ENCODE measurements at regions not wholly inside any gene's neighbourhood (a gene's known extent, or its start where the extent isn't known, plus 50 kb on each side); places are given as distances from the start of the nearest gene placed in this dataset.

DNA sequence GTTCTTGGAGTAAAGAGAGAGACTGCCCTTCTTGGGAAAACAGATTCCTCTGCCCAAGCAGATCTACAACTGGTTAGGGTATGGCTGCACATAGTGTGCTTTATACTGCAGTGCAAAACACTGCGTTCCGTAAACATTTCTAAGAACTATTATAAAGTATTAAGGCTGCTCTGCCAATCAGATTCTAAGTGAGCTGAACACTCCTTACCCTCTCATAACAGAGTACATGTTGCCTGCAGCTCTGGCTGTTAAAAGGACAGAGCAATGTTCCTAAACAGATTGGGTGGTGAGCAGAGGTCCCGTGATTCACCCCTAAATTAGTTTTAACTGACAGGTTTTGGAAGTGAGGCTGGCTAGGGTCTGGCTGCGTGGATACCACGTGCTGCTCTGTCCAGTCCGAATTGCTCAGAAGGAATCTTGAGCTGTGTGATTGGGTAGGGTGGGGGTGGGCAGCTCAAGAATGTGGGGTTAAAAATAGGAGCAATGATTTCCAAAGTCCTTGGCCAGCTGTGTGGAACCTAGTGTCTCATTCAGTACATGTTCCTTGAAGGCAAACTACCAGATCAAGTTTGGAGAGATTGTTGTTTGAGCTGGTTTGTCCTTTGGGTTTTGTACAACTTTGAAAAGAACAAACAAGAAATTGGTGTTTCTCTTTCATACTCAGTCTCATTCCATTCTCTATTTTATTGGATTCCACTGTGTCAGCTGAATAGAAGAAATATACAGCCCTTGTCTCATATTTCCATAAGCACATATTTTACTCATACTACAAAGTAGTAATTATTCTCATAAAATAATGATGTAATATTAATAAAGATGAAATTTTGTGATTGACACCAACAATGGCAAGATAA is 497.6 kb upstream of the CD180 start:
- peak overlapping the region in 3 of 21 experiments; percentile 5 to 24 (median 18) for H3K27ac ChIP-seq
- no peak overlapping the region for H3K4me3 ChIP-seq

DNA sequence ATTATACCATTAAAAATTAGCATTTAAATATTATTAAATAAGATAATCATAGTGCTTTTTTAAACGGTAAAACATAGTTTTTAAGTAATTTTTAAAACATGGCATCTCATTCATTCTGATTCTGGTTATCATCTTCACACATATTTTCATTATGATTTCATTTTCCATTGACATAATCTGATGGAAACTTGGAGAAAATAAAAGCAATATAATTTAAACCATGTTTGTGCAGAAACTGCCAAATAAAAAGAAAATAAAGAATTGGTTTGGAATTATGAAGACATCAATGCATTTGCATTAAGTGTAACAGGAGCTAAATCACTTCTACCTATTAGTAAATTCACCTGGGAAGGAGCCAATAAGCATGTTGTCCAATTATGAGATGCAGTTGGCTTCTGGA is 490.1 kb upstream of the CD180 start:
- H3K27ac ChIP-seq = no peak overlapping the region
- H3K4me3 ChIP-seq = no peak overlapping the region

DNA sequence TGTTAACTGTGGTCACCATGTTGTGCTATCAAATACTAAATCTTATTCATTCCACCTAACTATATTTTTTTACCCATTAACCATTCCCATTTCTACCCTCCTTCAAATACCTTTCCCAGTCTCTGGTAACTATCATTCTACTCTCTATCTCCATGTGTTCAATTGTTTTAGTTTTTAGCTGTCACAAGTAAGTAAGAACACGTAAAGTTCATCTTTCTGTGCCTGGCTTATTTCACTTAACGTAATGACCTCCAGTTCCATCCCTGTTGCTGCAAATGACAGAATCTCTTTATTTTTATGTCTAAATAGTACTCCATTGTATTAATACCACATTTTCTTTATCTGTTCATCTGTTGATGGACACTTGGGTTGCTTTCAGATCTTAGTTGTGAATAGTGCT is 485.1 kb upstream of the CD180 start:
- no peak overlapping the region for H3K27ac ChIP-seq
- H3K4me3 ChIP-seq = no peak overlapping the region

DNA sequence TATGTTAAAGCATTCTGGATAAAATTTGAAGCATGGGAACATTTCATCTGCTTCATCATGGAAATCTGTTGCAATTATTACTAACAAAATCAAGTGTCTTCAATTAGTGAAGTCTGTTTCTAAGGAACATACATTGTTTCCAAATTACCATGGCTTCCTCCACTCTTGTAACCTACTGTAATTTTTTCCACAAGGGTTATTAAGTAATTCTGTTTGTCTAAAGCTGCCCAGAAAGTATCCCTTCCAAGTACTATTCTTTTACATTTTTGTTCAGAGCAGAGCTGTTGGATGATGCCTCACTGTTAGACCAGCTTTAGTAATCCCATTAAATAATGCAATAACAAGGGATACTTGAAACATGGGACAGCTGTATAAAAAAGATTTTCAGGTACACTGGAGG is 483.5 kb upstream of the CD180 start:
- H3K4me3 ChIP-seq = no peak overlapping the region
- peak overlapping the region in 4 of 21 experiments; percentile 11 to 52 (median 41) for H3K27ac ChIP-seq

DNA sequence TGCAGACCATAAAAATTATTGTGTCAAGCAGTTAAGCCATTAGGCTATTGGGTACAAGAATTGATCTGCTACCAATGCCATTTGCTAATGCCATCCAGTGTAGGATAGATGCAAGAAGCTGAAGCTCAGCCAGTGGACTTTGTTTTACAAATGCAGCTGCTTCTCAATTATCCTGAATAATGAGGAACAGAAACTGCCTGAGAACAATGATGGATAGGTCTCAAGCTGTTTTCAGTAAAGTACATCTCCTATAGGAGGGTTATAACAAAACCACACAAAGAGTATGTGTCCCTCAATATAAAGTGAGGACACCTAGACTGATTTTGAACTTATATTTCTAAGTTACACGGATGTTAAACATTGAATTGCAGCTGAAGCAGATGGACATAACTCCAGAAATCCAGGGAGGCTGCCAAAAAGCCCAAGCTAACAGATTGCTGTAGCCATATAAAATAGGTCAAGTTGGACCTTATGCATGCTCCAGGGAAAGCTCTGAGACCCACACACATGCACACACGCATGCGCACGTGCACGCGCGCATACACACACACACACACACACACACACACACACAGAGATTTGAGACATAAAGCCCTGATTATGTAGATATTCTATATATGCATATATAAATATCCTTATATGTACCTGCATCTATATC is 482.7 kb upstream of the CD180 start:
- no peak overlapping the region for H3K4me3 ChIP-seq
- peak overlapping the region in 2 of 21 experiments; percentile 5 to 39 for H3K27ac ChIP-seq

DNA sequence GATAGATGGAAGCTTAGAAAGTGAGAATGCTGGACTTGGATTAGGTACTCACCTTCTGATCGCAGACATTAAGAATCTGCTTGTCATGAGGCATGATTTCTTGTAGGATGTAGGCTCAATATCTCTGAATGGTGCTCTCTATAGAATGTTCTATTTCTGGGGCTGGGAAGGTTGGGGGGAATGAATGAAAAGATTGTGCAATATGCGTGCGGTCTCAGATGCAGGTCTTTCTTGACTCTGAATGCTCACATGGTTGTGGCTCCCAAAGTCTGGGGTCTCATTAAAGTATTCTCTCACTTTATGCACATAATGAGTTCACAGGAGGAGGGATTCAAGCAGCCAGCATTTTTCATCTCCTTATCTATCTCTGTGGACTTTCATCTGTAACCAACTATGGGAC is 482.0 kb upstream of the CD180 start:
- H3K27ac ChIP-seq = no peak overlapping the region
- H3K4me3 ChIP-seq = no peak overlapping the region

DNA sequence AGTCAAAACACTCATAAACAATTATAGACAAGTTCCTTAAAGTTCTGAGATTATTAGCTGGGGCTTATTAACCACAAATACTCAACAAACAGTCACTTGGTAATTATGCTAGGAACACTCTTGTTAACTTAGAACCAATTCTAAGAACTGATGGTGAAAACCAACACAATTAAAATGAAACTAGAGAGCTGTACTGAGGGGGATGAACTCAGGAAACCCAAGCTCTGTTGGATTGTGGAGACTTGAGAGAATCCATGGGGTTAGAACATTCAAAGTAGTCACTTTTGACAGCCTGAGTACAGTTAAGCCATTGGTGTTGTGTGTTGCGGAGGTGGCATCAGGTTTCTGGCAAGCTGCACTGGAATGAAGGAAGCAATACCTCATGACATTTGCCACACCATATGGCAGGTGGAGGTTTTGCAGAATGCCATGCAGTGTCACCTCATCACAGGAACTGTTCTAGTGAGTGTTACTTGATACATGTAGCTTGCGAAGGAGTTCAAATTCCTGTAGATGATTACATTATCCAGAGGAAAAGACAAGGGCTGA is 480.9 kb upstream of the CD180 start:
- H3K4me3 ChIP-seq = no peak overlapping the region
- H3K27ac ChIP-seq = no peak overlapping the region

DNA sequence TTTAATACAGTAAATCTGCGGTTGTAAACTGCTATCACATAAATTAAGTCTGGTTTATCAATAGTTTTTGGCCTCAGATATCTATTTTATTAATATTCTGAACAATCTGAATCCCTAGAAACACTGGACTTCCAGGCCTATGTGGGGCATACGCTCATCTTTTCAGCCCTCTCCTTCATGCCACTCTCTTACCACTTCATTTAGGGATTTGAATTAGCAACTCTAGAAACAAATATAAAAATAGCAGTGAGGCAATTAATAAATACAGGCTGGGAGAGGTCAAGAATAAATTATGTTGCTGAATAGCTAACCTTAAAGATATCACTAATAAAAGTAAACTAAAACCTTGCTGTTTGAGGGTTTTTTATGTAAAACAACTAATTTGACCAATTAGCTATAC is 480.3 kb upstream of the CD180 start:
- Histone ChIP-seq H3K27ac (no peak overlapping the region), H3K4me3 (no peak overlapping the region)

DNA sequence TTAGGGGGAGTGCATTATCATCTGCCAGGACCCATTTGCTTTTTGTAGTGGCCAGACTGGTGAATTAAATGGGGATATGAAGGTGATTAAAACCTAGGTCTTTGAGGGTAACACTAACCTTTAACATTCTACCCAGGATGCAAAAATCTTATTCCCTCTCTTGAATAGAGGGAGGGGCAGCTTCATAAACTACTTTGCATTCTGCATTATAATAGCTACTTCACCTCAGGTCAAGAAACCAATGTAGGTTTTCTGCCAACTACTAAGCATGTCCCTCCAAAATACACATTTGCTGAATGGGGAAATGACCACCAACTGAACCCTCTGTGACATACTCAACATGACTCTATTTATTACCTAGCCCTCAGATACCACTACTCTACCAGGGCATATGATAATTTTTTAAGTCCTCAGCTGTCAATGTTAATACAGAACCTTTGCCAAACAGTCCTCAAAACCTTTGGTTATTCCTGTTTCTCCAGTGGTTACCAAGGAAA is 477.6 kb upstream of the CD180 start:
- Histone ChIP-seq H3K27ac (no peak overlapping the region), H3K4me3 (no peak overlapping the region)

DNA sequence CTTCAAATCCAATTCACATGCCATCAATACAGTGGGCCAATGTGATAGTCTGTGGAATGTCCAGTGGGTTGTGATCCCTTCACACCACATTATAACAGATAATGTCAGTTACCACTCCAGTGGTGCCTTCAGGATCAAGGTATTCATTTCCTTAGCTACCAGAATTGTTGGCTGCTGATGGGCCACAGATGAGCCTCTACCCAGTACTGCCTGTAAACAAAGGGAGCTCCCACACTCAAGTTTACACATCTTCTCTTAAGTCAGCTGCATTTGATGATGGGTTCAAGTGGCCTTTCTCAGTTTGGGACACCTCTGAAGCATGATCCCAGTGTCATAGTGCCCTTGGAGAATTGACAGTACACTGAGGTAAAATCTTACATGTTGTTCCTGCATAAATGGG is 477.0 kb upstream of the CD180 start:
- no peak overlapping the region for H3K27ac ChIP-seq
- no peak overlapping the region for H3K4me3 ChIP-seq

DNA sequence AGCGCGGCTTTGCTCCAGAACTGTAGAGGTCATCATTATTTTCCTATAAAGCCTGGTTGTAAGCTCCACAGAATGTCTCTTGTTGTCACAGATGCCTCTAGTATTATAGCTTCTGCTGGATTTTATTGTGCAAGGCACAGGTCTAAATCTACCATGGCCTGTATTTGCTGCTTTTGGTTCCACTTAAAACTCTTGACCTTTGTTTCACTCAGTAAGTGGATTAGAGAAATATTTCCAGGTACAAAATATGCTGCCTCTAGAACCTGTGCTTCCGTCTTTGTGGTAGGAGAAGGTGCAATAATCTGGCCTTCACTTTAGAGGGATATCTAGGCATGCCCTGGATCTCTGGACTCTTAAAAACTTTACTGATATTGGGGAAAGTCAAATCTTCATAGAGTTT is 476.6 kb upstream of the CD180 start:
- Histone ChIP-seq H3K4me3 (no peak overlapping the region), H3K27ac (no peak overlapping the region)

DNA sequence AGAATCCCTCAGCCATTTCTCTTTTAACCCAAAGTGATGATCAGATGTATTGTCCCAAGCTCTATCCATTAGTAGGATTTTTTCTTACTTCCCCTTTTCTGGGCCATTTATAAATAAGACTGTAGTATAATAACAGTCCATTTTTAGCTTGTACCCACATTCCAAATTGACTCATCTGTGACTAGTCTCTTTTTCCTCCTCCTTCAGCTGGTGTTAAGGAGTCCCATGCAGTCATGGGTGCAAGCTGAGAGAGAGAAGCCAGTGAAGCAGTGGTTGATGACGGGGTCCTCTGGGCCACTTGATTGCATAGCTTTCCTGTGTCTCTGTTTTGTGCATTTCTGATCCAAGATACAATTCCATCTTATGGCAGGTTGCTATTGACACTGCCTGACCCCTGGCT is 476.0 kb upstream of the CD180 start:
- Histone ChIP-seq H3K27ac (no peak overlapping the region), H3K4me3 (no peak overlapping the region)

DNA sequence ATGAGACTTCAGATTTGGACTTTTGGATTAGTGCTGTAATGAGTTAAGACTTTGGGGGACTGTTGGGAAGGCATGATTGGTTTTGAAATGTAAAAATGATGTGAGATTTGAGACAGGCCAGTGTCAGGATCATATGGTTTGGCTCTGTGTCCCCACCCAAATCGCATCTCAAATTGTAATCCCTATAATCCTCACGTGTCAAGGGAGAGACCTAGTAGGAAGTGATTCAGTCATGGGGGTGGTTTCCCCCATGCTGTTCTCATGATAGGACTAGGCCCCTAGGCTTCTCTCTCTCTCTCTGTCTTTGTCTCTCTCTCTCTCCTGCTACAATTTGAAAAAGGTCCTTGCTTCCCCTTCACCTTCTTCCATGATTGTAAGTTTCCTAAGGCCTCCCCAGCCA is 473.3 kb upstream of the CD180 start:
- H3K27ac ChIP-seq = no peak overlapping the region
- no peak overlapping the region for H3K4me3 ChIP-seq

DNA sequence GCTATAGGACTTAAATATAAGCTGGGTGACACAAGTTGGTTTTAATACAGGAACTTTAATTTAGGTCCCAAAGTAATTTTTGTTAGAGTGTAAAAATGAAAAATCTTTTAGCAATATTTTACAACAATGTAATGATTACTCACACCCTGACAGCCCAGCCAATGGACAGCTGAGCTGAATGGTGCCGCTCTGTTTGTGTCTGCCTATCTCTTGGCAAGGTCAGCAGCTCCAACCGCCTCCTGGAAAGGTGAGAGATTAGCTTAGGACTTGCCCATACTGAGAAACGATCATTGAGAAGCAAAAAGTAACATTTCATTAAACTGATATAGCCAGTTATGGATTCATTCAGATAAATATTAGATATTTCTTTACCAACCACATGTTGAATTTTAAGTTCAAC is 463.6 kb upstream of the CD180 start:
- Histone ChIP-seq H3K27ac (no peak overlapping the region), H3K4me3 (no peak overlapping the region)

DNA sequence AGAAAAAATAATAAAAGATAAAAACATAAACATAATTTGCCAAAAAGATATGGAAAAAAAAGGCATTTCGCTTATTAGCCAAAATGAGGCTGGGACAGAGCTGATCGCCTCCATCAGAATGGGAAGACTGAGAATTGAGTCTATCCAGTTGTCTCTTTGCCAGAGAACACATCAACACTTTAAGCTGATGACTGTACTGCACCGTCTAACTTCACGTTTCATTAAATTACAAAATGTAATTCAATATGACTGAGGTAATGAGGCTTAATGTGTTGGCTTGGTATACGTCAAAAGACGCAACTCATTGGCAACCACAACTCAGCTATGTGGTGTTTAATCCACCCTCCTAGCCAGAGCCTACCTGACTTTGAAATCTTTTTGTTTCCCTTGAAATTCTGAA is 462.7 kb upstream of the CD180 start:
- Histone ChIP-seq H3K27ac (no peak overlapping the region), H3K4me3 (no peak overlapping the region)

DNA sequence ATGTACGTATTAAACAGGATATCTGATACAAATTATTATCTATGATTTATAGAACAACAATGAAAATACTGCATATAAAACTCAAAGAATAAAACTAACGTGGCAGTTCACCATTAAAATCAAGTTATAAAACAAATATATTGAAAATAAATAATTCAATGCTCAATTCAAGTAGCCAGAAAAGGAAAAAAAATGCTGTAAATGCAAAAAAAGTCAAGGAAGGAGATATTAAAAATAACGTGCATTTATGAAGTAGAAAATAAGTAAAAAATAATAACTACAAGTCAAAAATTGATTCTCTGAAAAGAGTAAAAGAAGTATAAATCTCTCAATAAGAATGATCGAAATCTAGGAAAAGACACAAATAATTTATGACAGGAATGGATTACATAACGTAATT is 460.5 kb upstream of the CD180 start:
- H3K27ac ChIP-seq = no peak overlapping the region

DNA sequence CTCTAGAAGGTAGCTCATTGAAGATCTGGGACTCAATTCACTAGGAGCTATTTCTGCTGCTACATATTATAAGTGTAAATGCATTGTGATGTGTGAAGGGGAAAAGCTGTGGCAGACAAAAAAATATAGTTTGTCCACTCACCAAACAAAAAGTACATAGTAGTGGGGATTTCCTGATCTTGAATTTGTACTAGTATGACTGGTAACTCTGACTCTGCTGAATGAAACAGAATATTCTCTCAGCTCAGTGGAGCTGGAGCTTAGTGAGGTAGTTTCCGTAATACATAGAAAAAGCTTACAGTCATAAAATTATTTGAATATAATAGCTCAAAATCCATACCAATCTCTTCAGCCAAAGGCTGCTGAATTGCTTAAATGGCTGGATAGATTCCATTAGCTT is 455.6 kb upstream of the CD180 start:
- Histone ChIP-seq H3K4me3 (no peak overlapping the region), H3K27ac (no peak overlapping the region)

More for the DNA sequence above, 460.5 kb upstream of the CD180 start:
- no peak overlapping the region for H3K4me3 ChIP-seq

DNA sequence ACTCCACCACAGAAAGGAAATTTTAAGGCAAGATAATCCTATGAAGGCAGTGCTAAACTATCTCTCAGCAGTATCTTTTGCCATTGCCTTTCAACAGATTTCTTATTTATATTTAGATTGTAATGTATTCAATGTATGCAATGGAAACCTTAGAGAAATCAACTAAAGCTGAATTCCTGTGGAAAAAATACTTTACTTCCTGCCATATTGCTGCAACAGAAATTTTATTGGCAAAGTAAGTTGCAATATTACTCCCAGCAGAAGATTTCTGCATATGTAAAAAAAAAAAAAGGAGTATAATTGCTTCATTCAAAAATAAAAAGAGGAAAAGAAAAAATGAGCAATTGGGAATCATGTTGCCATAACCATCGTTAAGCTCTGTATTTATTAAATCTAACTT is 454.6 kb upstream of the CD180 start:
- Histone ChIP-seq H3K27ac (no peak overlapping the region), H3K4me3 (no peak overlapping the region)

DNA sequence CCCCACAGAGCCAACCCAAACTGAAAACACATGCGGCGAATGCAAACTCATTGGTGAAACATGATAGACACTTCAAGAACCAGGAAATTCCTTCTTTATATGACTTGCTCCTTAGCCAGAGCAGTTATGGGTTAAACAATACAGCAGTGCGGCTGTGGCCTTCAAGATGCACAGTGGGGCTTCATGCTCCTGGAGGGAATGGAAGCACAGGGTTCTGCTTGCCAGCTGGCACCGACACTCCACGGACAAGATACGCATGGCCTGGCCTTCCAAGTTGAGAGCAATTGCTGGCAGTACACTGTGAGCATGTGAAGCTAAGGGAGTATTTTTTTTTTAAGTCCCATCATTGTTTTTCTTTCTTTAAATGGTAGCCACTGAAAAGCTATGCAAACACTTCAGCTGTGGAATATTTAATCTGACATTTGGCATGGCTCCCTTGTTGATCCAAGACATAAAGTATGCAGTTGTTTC is 451.6 kb upstream of the CD180 start:
- H3K27ac ChIP-seq = peak overlapping the region in 2 of 21 experiments; percentile 28 to 75

DNA sequence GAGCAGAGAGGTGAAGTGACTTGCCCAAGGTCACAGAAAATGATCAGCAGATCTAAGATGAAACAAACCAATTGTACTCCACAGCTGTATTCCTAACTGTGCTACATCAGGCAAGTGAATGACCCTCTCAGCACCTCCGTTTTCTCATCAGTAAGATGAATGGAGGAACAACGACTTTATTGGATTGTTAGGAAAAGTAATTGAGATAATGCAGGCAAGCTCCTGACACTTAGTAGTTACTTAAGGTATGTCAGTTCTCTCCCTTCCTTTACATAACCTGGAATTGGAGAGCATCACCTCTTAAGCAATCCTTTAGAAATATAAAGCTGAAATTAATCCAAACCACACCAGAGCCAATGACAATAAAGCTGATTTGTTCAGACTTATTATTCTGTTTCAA is 451.2 kb upstream of the CD180 start:
- H3K4me3 ChIP-seq = no peak overlapping the region
- peak overlapping the region in 4 of 21 experiments; percentile 9 to 75 (median 22) for H3K27ac ChIP-seq

More for the DNA sequence above, 451.6 kb upstream of the CD180 start:
- H3K4me3 ChIP-seq = no peak overlapping the region

Data from skin epidermis (tissue), 12 donors.